HUES48 (cell line): ENCODE measurements at regions not wholly inside any gene's neighbourhood (a gene's known extent, or its start where the extent isn't known, plus 50 kb on each side); places are given as distances from the start of the nearest gene placed in this dataset.

Source experiments
- H3K27ac ChIP-seq: one replicate; pipeline ENCODE4 v1.7.0; 2013; ENCODE audit warnings: low read depth, low read length, inconsistent platforms
- H3K27me3 ChIP-seq: 2 replicates; pipeline ENCODE4 v1.6.1; 2013; ENCODE audit warnings: mild to moderate bottlenecking, low read length; ENCODE audit not compliant: control insufficient read depth, insufficient read depth
- H3K36me3 ChIP-seq: 2 replicates; pipeline ENCODE4 v1.6.1; 2013; ENCODE audit warnings: low read length; ENCODE audit not compliant: control insufficient read depth, insufficient read depth
- H3K4me1 ChIP-seq: 2 replicates; pipeline ENCODE4 v1.6.1; 2013; ENCODE audit warnings: mild to moderate bottlenecking, low read length; ENCODE audit not compliant: control insufficient read depth, insufficient read depth
- H3K4me3 ChIP-seq: 2 replicates; pipeline ENCODE4 v1.5.1; 2013; ENCODE audit warnings: mild to moderate bottlenecking, low read depth, low read length
- H3K9ac ChIP-seq: 2 replicates; pipeline ENCODE4 v1.6.1; 2013; ENCODE audit warnings: mild to moderate bottlenecking, low read depth, low read length, moderate library complexity
- H3K9me3 ChIP-seq: 2 replicates; pipeline ENCODE4 v1.6.1; 2013; ENCODE audit warnings: low read length; ENCODE audit not compliant: control insufficient read depth, insufficient read depth

- Histone ChIP-seq H3K36me3 (no peaks in the 10 kb centered on the region), H3K9me3 (no peaks in the 10 kb centered on the region), H3K9ac (no peak overlapping the region), H3K27ac (peak overlapping the region; percentile 29), H3K27me3 (no peaks in the 10 kb centered on the region), H3K4me1 (peaks cover 12% of the 10 kb centered on the region), H3K4me3 (no peak overlapping the region)
Measured at GRCh38 chr3:120838441-120839091, 69.4 kb upstream of the STXBP5L start.

GRCh38 chr3:120839120-120839519 is 68.9 kb upstream of the STXBP5L start:
- peak overlapping the region; percentile 29 for H3K27ac ChIP-seq
- H3K36me3 ChIP-seq, result no peaks in the 10 kb centered on the region
- H3K9me3 ChIP-seq, result no peaks in the 10 kb centered on the region
- H3K4me3 ChIP-seq, result no peak overlapping the region
- no peak overlapping the region for H3K9ac ChIP-seq
- H3K27me3 ChIP-seq, result no peaks in the 10 kb centered on the region
- peaks cover 12% of the 10 kb centered on the region for H3K4me1 ChIP-seq

GRCh38 chr3:120841264-120841663 is 66.7 kb upstream of the STXBP5L start:
- Histone ChIP-seq H3K36me3 (no peaks in the 10 kb centered on the region), H3K27me3 (no peaks in the 10 kb centered on the region), H3K27ac (no peak overlapping the region), H3K9ac (no peak overlapping the region), H3K4me3 (no peak overlapping the region), H3K4me1 (peaks cover 18% of the 10 kb centered on the region), H3K9me3 (no peaks in the 10 kb centered on the region)

GRCh38 chr3:120846073-120846472 is 61.9 kb upstream of the STXBP5L start:
- Histone ChIP-seq H3K9ac (no peak overlapping the region), H3K4me1 (peaks cover 9% of the 10 kb centered on the region; the same call in 1 of the 2 replicates), H3K4me3 (no peak overlapping the region; the same call in 1 of the 2 replicates), H3K36me3 (no peaks in the 10 kb centered on the region), H3K27me3 (no peaks in the 10 kb centered on the region), H3K9me3 (no peaks in the 10 kb centered on the region), H3K27ac (no peak overlapping the region)

- no peaks in the 10 kb centered on the region for H3K27me3 ChIP-seq
- H3K4me3 ChIP-seq, result no peak overlapping the region
- H3K9me3 ChIP-seq, result no peaks in the 10 kb centered on the region
- peaks cover 9% of the 10 kb centered on the region; the same call in 1 of the 2 replicates for H3K4me1 ChIP-seq
- no peaks in the 10 kb centered on the region for H3K36me3 ChIP-seq
- H3K9ac ChIP-seq, result no peak overlapping the region
- no peak overlapping the region for H3K27ac ChIP-seq
Measured at GRCh38 chr3:120848503-120848902, 59.5 kb upstream of the STXBP5L start.

GRCh38 chr3:120850381-120851295 is 57.4 kb upstream of the STXBP5L start:
- H3K4me3 ChIP-seq, result no peak overlapping the region
- no peaks in the 10 kb centered on the region for H3K27me3 ChIP-seq
- peaks cover 11% of the 10 kb centered on the region for H3K4me1 ChIP-seq
- no peak overlapping the region for H3K27ac ChIP-seq
- no peaks in the 10 kb centered on the region for H3K36me3 ChIP-seq
- no peak overlapping the region for H3K9ac ChIP-seq
- H3K9me3 ChIP-seq, result no peaks in the 10 kb centered on the region

GRCh38 chr3:120852412-120852811 is 55.6 kb upstream of the STXBP5L start:
- Histone ChIP-seq H3K4me1 (peaks cover 6% of the 10 kb centered on the region), H3K36me3 (no peaks in the 10 kb centered on the region), H3K9me3 (no peaks in the 10 kb centered on the region), H3K4me3 (no peak overlapping the region), H3K9ac (no peak overlapping the region), H3K27me3 (no peaks in the 10 kb centered on the region), H3K27ac (no peak overlapping the region)

GRCh38 chr3:120853416-120853815 is 54.6 kb upstream of the STXBP5L start:
- H3K9ac ChIP-seq, result no peak overlapping the region
- H3K27ac ChIP-seq, result no peak overlapping the region
- H3K9me3 ChIP-seq, result no peaks in the 10 kb centered on the region
- H3K27me3 ChIP-seq, result no peaks in the 10 kb centered on the region
- peaks cover 6% of the 10 kb centered on the region for H3K4me1 ChIP-seq
- no peaks in the 10 kb centered on the region for H3K36me3 ChIP-seq
- no peak overlapping the region for H3K4me3 ChIP-seq

GRCh38 chr3:120854908-120855526 is 53.0 kb upstream of the STXBP5L start:
- H3K9me3 ChIP-seq, result no peaks in the 10 kb centered on the region
- H3K36me3 ChIP-seq, result no peaks in the 10 kb centered on the region
- H3K4me1 ChIP-seq, result peaks cover 6% of the 10 kb centered on the region
- no peak overlapping the region for H3K4me3 ChIP-seq
- no peak overlapping the region for H3K9ac ChIP-seq
- no peak overlapping the region for H3K27ac ChIP-seq
- no peaks in the 10 kb centered on the region for H3K27me3 ChIP-seq

- Histone ChIP-seq H3K9me3 (no peaks in the 10 kb centered on the region), H3K4me1 (peaks cover 6% of the 10 kb centered on the region), H3K27me3 (no peaks in the 10 kb centered on the region), H3K36me3 (no peaks in the 10 kb centered on the region), H3K9ac (no peak overlapping the region), H3K4me3 (no peak overlapping the region), H3K27ac (no peak overlapping the region)
Measured at GRCh38 chr3:120855665-120856437, 52.2 kb upstream of the STXBP5L start.
